Ovary (tissue), 7 donors: ENCODE measurements at regions not wholly inside any gene's neighbourhood (a gene's known extent, or its start where the extent isn't known, plus 50 kb on each side); places are given as distances from the start of the nearest gene placed in this dataset.
"Not testable (repeated sequence)": the region's sequence is repeated elsewhere in the genome, so short reads cannot be mapped to it uniquely, and the experiment has no call there.

Experiments
- DNase-seq, 5 donors: peaks; one replicate each; pipeline ENCODE4 v3.0.0-alpha.2; 2019 to 2020
- H3K27ac ChIP-seq, 2 donors: fragments of 200-600 bp; one replicate each; pipeline versions ENCODE4 v1.5.1 to v1.8.0; 2019 to 2022
- H3K27me3 ChIP-seq: fragments of 200-600 bp; one replicate; pipeline ENCODE4 v1.8.0; 2022
- H3K36me3 ChIP-seq: fragments of 200-600 bp; sonication (generic); one replicate; pipeline ENCODE4 v1.5.1; 2019
- H3K4me1 ChIP-seq: one replicate; pipeline ENCODE4 v1.8.1; 2013; ENCODE audit warnings: mild to moderate bottlenecking, moderate library complexity; ENCODE audit not compliant: insufficient read depth
- H3K4me3 ChIP-seq: fragments of 200-600 bp; sonication (generic); one replicate; pipeline ENCODE4 v1.5.1; 2017
- H3K9me3 ChIP-seq, 2 donors: fragments of 200-600 bp in 1 of 2; sonication (generic) in 1 of 2; one replicate each; pipeline versions ENCODE4 v1.5.1 to v1.8.1; 2013 to 2019; ENCODE audit warnings: mild to moderate bottlenecking in 1 of 2, moderate library complexity in 1 of 2
- EP300 ChIP-seq: sonication (generic); formaldehyde crosslinking; IDR thresholded peaks from one replicate; pipeline ENCODE4 v1.6.1; 2017; ENCODE audit warnings: antibody characterized with exemption
- POLR2A ChIP-seq: fragments of 450-650 bp; IDR thresholded peaks from one replicate; pipeline ENCODE4 v1.6.1; 2017; ENCODE audit warnings: antibody characterized with exemption, mild to moderate bottlenecking, moderate library complexity
- WGBS, 3 donors: extraction: QIAGEN DNeasy Blood & Tissue Kit in 1 of 3; methylation state at CpG; one replicate each; pipeline versions ENCODE4 v1.1.5 to v1.1.7; 2013 to 2017; 5-methylcytosine and 5-hydroxymethylcytosine counted together
- intact Hi-C, 4 donors: fragments of 100-400 bp; cut with DNase I; formaldehyde crosslinking; loops; one replicate each; pipeline versions ENCODE4 v1.11.0 to v1.15.1; 2022 to 2023
- TF ChIP-seq, protein P1 (sequence below), 3 donors: fragments of 450-650 bp in 2 of 3; fragments of 200-600 bp in 1 of 3; IDR thresholded peaks; one replicate each; pipeline versions ENCODE4 v1.5.1 to v1.8.0; 2016 to 2022; ENCODE audit warnings: antibody characterized with exemption in 3 of 3, mild to moderate bottlenecking in 1 of 3
- donor health status: DM: no; HTN: no; CAD: no; lungs with moderate emphysema.
- donor health status: DM: no; HTN: no; CAD: no.
- donor health status: Bipolar disorder and iron deficiency.
- donor health status: DM: no; HTN: no; CAD: no.
- donor health status: DM: yes; HTN: yes; CAD: no.

DNA sequence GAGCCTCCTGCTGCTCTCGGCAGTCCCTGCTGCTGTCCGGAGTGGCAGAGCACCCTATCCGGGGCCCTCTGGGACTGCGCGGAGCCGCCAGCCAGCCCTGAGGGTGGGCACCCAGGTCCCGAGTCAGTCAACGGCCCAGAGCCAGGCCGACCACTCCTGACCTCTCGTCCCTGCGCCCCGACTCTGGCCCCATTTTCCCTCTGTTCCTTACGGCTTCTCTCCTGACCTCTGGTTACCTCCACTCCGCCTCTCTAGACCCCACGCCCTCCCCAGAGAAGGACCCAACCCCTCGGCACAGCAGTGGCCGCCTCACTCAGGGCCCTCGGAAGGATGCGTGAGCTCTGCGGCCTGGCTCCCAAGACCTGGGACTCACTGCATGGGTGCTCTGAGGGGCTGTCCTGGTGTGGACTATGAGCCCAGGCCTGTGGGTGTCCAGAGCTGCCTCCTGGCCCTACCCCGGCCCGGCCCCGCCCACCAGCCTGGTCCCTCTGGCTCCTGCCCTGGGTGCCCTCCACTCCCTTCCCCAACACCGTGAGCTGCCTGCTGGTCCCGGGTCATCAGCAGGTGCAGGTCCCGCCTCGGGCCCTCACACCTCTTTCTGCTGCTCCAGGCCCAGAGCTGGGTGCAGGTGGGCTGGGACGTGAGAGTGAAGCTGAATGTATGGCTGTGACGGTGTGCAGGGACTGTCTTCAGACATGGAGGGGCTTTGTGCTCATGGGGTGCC is 71.8 kb downstream of the TMEM121 start:
- H3K4me3 ChIP-seq, H3K36me3 ChIP-seq, H3K4me1 ChIP-seq, H3K27me3 ChIP-seq, H3K9me3 ChIP-seq, intact Hi-C loops, H3K27ac ChIP-seq: not testable (repeated sequence)
- peak in 1 of 5 donors; percentile 3 for DNase-seq
- WGBS, 3 donors: 88 to 94% (median 91%) methylated on average over 20 to 25 of the region's 29 CpGs

DNA sequence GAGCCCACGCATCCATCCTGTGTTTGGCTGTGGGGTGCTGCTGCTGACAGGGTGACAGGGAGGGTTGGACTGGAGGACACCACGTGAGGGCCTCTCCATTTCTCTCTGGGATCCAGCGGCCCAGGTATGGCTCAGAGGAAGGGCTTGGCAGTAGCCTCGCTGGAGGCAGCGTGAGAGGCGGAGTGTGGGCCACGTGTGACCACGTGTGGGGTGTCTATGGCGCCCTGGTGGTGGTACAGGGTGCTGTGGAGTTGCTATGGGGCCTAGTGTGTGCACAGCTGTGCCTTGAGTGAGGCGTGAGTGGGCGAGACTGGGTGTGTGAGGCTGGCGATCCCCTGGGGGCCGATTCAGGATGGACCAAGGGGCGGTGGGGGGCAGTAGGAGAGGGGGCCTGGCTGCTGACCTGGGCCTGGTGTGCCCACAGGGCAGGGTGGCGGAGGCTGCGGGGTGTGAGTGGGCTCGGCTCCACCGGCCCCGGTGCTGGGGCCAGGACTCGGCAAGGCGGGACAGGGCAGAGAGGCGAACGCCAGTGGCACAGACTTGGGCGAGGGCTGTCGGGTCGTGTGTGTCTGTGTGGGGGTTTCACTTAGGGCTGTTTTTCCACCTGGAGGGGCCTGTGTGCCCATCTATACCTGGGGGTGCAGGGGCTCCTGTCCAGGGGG is 72.7 kb downstream of the TMEM121 start:
- H3K27ac ChIP-seq, intact Hi-C loops, H3K4me3 ChIP-seq, H3K4me1 ChIP-seq, H3K36me3 ChIP-seq, DNase-seq, H3K9me3 ChIP-seq, H3K27me3 ChIP-seq: not testable (repeated sequence)
- WGBS, 3 donors: 81 to 89% (median 82%) methylated on average over 22 to 25 of the region's 26 CpGs

DNA sequence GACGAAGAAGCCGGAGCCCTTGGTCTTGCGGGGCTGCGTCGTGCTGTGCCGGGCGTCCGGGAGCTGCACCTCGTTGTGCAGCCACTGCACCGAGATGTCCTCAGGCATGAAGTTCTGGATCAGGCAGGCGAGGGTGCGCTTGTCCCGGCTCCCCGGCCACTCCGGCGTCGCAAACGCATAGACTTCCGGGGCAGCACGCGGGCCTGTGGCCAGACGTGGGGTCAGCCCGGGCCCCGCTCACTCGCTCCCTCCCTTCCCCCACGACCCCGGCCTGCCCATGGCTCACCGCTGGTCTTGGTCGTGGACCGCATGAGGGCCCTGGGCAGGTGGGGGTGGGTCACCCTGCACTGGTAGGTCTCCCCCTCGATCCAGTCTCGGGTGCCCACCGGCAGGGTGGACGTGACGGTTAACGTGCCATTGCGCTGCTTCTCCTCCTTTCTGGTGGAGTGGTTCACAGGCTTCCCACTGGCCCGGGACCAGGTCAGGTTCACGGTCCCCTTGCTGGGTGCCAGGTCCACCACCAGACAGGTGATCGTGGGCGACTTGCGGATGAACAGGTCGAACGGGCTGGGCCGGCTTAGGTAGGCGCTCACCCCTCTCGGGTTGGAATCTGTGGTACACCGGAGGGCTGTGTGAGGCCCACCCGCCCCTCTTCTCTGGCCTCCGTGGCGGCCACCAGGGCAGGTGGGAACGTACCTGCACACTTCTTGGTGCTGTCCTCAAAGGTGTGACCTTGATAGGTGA is 74.0 kb downstream of the TMEM121 start:
- DNase-seq: peak in 1 of 5 donors; percentile 9

DNA sequence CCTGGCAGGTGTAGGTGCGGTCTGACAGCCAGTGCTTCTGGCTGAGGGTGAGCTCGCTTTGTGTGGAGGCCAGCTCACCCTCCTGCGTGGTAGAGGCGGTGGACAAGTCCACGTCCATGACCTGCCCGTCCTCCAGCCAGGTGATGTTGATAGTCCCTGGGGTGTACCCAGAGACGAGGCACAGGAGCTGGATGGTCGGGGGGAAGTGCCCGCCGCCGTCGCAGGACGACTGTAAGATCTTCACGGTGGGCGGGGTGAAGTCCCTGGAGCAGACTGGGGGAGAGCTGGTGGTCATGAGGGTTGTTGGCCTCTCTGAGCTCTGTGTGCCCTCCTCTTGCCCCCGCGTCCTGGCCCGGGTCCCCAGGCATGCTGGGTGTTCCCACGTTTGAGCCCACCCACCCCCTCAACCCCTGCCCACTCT is 74.6 kb downstream of the TMEM121 start:
- 80 to 86% (median 83%) methylated on average over 19 of the region's 19 CpGs for WGBS, 3 donors
- peak in 1 of 5 donors; percentile 5 for DNase-seq

More for the DNA sequence above, 74.0 kb downstream of the TMEM121 start:
- H3K4me1 ChIP-seq, H3K27ac ChIP-seq, H3K4me3 ChIP-seq, H3K36me3 ChIP-seq, H3K27me3 ChIP-seq, H3K9me3 ChIP-seq, intact Hi-C loops: not testable (repeated sequence)
- 90 to 96% (median 91%) methylated on average over 20 to 52 of the region's 52 CpGs for WGBS, 3 donors

DNA sequence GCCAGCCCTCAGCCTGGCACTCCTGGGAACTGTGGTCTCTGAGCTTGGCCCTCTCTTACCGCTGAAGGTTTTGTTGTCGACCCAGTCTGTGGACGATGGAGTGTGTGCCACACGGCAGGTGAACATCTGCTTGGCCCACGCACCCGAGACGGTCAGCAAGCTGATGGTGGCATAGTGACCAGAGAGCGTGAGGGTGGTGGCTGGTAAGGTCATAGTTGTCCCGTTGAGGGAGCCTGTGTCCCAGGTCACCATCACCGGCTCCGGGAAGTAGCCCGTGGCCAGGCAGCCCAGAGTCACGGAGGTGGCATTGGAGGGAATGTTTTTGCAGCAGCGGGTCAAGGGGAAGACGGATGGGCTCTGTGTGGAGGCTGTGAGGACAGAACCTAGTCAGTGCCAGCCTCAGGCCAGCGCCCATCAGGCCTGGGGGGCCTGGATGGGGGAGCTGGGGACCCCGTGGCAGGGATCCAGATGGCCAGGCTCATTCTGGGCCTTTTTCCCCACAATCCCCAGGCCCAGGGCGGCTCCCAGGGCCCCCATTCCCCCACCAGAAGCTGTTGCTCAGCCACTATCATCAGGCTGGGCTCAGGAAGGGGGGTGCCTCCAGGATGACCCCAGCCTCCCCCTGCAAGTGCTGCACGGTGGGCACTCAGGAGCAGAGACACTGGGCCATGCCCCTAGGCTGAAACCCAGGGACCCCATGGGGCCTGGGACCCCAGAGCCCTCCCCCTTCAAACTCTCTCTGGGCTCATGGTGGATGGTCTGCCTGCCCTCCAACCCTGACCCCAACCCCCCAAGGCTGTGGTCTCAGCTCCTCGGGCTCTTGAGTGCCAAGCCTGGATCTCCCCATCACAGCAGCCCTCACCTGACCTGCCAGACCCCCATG is 75.2 kb downstream of the TMEM121 start:
- Histone ChIP-seq H3K9me3 (no peaks in the 10 kb centered on the region), H3K4me1 (no peaks in the 10 kb centered on the region), H3K36me3 (no peaks in the 10 kb centered on the region), H3K4me3 (no peak overlapping the region), H3K27ac (no peak overlapping the region), H3K27me3 (no peaks in the 10 kb centered on the region)
- DNase-seq: peak in 1 of 5 donors; percentile 7
- TF ChIP-seq POLR2A: no peak
- no peak for TF ChIP-seq EP300
- TF ChIP-seq, protein P1, sequence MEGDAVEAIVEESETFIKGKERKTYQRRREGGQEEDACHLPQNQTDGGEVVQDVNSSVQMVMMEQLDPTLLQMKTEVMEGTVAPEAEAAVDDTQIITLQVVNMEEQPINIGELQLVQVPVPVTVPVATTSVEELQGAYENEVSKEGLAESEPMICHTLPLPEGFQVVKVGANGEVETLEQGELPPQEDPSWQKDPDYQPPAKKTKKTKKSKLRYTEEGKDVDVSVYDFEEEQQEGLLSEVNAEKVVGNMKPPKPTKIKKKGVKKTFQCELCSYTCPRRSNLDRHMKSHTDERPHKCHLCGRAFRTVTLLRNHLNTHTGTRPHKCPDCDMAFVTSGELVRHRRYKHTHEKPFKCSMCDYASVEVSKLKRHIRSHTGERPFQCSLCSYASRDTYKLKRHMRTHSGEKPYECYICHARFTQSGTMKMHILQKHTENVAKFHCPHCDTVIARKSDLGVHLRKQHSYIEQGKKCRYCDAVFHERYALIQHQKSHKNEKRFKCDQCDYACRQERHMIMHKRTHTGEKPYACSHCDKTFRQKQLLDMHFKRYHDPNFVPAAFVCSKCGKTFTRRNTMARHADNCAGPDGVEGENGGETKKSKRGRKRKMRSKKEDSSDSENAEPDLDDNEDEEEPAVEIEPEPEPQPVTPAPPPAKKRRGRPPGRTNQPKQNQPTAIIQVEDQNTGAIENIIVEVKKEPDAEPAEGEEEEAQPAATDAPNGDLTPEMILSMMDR (IDR thresholded peaks at IDR 0.05): no peak
- WGBS, 3 donors: 81 to 84% (median 82%) methylated on average over 19 to 20 of the region's 20 CpGs
- intact Hi-C loops: no loop called here

More for the DNA sequence above, 74.6 kb downstream of the TMEM121 start:
- intact Hi-C loops: no loop called here
- Histone ChIP-seq H3K27me3 (no peaks in the 10 kb centered on the region), H3K27ac (no peak overlapping the region), H3K4me1 (no peaks in the 10 kb centered on the region), H3K36me3 (no peaks in the 10 kb centered on the region), H3K4me3 (no peak overlapping the region), H3K9me3 (no peaks in the 10 kb centered on the region)
- TF ChIP-seq, protein P1 (IDR thresholded peaks at IDR 0.05): no peak
- TF ChIP-seq POLR2A (no peak), EP300 (no peak)
